ENCODE measurements at regions not wholly inside any gene's neighbourhood (a gene's known extent, or its start where the extent isn't known, plus 50 kb on each side); places are given as distances from the start of the nearest gene placed in this dataset.
"Not testable (repeated sequence)": the region's sequence is repeated elsewhere in the genome, so short reads cannot be mapped to it uniquely, and the experiment has no call there.

- no peak for DNase-seq (ENCODE audit: extremely low read depth in 1 of 2, low read depth in 1 of 2)
These were observed 99.1 kb upstream of the NAP1L1 start for GRCh38 chr12:76183459-76184186.

GRCh38 chr12:76180401-76181277 is 96.2 kb upstream of the NAP1L1 start:
- DNase-seq (ENCODE audit: extremely low read depth in 1 of 2, low read depth in 1 of 2), result no peak

- no peak for DNase-seq (ENCODE audit: extremely low read depth in 1 of 2, low read depth in 1 of 2)
These were observed 94.0 kb upstream of the NAP1L1 start for GRCh38 chr12:76178452-76178851.

- no peak for DNase-seq (ENCODE audit: extremely low read depth in 1 of 2, low read depth in 1 of 2)
These were observed 93.3 kb upstream of the NAP1L1 start for GRCh38 chr12:76177821-76178220.

- DNase-seq (ENCODE audit: extremely low read depth in 1 of 2, low read depth in 1 of 2), result no peak
These were observed 92.5 kb upstream of the NAP1L1 start for GRCh38 chr12:76176940-76177339.

GRCh38 chr12:76175946-76176345 is 91.5 kb upstream of the NAP1L1 start:
- not testable (repeated sequence) for DNase-seq (ENCODE audit: extremely low read depth in 1 of 2, low read depth in 1 of 2)

GRCh38 chr12:76173756-76174155 is 89.3 kb upstream of the NAP1L1 start:
- DNase-seq (ENCODE audit: extremely low read depth in 1 of 2, low read depth in 1 of 2), result no peak

GRCh38 chr12:76158518-76159321 is 74.2 kb upstream of the NAP1L1 start:
- peak in 1 of 2 donors; percentile 21 for DNase-seq (ENCODE audit: extremely low read depth in 1 of 2, low read depth in 1 of 2)

- no peak for DNase-seq (ENCODE audit: extremely low read depth in 1 of 2, low read depth in 1 of 2)
These were observed 72.2 kb upstream of the NAP1L1 start for GRCh38 chr12:76156726-76157125.

- no peak for DNase-seq (ENCODE audit: extremely low read depth in 1 of 2, low read depth in 1 of 2)
These were observed 71.8 kb upstream of the NAP1L1 start for GRCh38 chr12:76156314-76156713.

GRCh38 chr12:76155157-76155670 is 70.7 kb upstream of the NAP1L1 start:
- DNase-seq (ENCODE audit: extremely low read depth in 1 of 2, low read depth in 1 of 2), result no peak

GRCh38 chr12:76153616-76154015 is 69.1 kb upstream of the NAP1L1 start:
- DNase-seq (ENCODE audit: extremely low read depth in 1 of 2, low read depth in 1 of 2), result no peak

GRCh38 chr12:76152181-76152807 is 67.8 kb upstream of the NAP1L1 start:
- DNase-seq (ENCODE audit: extremely low read depth in 1 of 2, low read depth in 1 of 2), result no peak

- DNase-seq (ENCODE audit: extremely low read depth in 1 of 2, low read depth in 1 of 2), result no peak
These were observed 59.7 kb upstream of the NAP1L1 start for GRCh38 chr12:76144245-76144549.

- DNase-seq (ENCODE audit: extremely low read depth in 1 of 2, low read depth in 1 of 2), result no peak
These were observed 59.1 kb upstream of the NAP1L1 start for GRCh38 chr12:76143343-76144244.

- DNase-seq (ENCODE audit: extremely low read depth in 1 of 2, low read depth in 1 of 2), result no peak
These were observed 57.8 kb upstream of the NAP1L1 start for GRCh38 chr12:76142305-76142704.

GRCh38 chr12:76138656-76139055 is 54.2 kb upstream of the NAP1L1 start:
- DNase-seq (ENCODE audit: extremely low read depth in 1 of 2, low read depth in 1 of 2), result no peak

GRCh38 chr12:76137606-76138005 is 53.1 kb upstream of the NAP1L1 start:
- DNase-seq (ENCODE audit: extremely low read depth in 1 of 2, low read depth in 1 of 2), result no peak

GRCh38 chr12:76135456-76135855 is 51.0 kb upstream of the NAP1L1 start:
- DNase-seq (ENCODE audit: extremely low read depth in 1 of 2, low read depth in 1 of 2), result no peak

Data from activated CD8-positive, alpha-beta memory T cell treated with anti-CD3 and anti-CD28 coated beads for 1 hour (primary cell).